ENCODE measurements at regions not wholly inside any gene's neighbourhood (a gene's known extent, or its start where the extent isn't known, plus 50 kb on each side); places are given as distances from the start of the nearest gene placed in this dataset.

DNA sequence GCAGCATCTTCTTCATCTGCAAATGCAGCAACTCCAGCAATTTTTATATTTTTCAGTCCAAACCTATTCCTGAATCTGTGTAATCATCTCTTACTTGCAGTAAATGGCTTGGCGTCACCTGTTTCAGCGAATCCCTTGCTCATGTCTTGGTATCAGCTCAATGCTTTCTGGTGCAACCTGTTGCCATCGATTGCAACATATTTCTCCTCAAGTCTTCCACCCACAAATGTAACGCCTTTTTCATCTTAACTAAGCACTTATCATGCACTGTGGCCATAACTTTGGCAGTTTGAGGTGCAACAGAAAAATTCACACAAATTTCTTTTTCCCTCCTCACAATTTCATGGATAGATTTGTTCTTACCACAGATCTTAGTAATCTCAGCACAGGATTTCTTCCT, 168.3 kb downstream of the HERPUD2 start:
- TF ChIP-seq, protein P1, sequence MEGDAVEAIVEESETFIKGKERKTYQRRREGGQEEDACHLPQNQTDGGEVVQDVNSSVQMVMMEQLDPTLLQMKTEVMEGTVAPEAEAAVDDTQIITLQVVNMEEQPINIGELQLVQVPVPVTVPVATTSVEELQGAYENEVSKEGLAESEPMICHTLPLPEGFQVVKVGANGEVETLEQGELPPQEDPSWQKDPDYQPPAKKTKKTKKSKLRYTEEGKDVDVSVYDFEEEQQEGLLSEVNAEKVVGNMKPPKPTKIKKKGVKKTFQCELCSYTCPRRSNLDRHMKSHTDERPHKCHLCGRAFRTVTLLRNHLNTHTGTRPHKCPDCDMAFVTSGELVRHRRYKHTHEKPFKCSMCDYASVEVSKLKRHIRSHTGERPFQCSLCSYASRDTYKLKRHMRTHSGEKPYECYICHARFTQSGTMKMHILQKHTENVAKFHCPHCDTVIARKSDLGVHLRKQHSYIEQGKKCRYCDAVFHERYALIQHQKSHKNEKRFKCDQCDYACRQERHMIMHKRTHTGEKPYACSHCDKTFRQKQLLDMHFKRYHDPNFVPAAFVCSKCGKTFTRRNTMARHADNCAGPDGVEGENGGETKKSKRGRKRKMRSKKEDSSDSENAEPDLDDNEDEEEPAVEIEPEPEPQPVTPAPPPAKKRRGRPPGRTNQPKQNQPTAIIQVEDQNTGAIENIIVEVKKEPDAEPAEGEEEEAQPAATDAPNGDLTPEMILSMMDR (IDR thresholded peaks at IDR 0.05; ENCODE audit: insufficient read depth, low read depth, low read length, missing control alignments) = no peak
- H3K4me3 ChIP-seq (ENCODE audit: low read depth, low read length) = no peak overlapping the region
- no peak for DNase-seq (ENCODE audit: low read depth)

GRCh38 chr7:35524112-35524804, 170.7 kb downstream of the HERPUD2 start:
- H3K4me3 ChIP-seq (ENCODE audit: low read depth, low read length) = no peak overlapping the region
- TF ChIP-seq, protein P1 (IDR thresholded peaks at IDR 0.05; ENCODE audit: insufficient read depth, low read depth, low read length, missing control alignments) = no peak
- DNase-seq (ENCODE audit: low read depth) = no peak

GRCh38 chr7:35523292-35523691, 171.6 kb downstream of the HERPUD2 start:
- no peak overlapping the region for H3K4me3 ChIP-seq (ENCODE audit: low read depth, low read length)
- TF ChIP-seq, protein P1 (IDR thresholded peaks at IDR 0.05; ENCODE audit: insufficient read depth, low read depth, low read length, missing control alignments) = no peak
- no peak for DNase-seq (ENCODE audit: low read depth)

DNA sequence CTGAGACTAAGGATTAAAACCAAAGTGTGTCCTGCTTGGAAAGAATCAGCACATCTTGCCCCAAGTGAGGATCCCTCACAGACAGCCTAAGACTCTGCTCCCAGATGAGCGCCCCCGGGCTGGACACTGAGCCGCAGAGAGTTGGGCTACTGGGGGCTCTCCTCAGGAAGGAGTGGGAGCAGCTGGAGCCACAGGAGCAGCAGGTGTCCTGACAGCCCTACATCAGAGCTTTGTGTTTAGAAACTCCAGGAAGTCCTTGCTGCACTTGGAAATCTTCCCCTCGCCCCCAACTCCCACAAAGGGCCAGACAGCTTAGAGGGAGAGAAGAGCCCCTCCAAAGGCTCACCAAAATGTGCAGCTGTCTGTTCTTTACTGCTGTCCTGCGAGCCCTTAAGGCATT, 172.2 kb downstream of the HERPUD2 start:
- H3K4me3 ChIP-seq (ENCODE audit: low read depth, low read length) = no peak overlapping the region
- DNase-seq (ENCODE audit: low read depth) = no peak
- TF ChIP-seq, protein P1 (IDR thresholded peaks at IDR 0.05; ENCODE audit: insufficient read depth, low read depth, low read length, missing control alignments) = no peak

GRCh38 chr7:35521941-35522340, 173.0 kb downstream of the HERPUD2 start:
- DNase-seq (ENCODE audit: low read depth) = no peak
- H3K4me3 ChIP-seq (ENCODE audit: low read depth, low read length) = no peak overlapping the region
- TF ChIP-seq, protein P1 (IDR thresholded peaks at IDR 0.05; ENCODE audit: insufficient read depth, low read depth, low read length, missing control alignments) = no peak

DNA sequence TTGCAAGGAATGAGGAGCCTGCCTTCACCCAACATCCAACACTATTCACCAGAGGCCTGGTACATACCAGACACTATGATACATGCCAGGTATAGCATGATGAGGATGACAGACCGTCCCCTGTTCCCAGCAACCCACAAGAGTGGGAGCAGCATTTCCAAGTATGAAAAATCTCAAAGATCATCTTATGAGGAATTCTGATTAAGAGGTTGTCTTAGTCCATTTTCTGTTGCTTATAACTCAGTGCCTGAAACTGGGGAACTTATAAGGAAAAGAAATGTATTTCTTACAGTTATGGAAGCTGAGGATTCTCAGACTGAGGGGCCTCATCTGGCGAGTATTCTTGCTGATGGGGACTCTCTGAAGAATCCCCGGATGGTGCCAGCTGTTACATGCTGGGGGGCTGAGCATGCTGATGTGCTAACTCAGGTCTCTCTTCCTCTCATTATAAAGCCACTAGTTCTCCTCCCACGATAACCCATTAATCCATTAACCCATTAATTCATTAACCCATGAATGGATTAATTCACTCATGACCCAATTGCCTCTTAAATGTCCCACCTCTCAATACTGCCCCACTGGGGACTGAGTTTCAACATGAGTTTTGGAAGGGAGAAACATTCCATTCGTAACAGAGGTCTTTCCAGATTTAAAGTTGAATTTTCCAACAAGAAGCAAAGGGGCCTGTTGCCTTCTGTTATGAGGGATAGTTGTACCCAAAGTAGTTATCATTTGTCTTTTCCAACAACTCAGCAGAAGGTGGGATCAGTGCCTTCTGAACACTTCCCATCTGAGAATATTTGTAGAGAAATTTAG, 173.9 kb downstream of the HERPUD2 start:
- no peak for DNase-seq (ENCODE audit: low read depth)
- H3K4me3 ChIP-seq (ENCODE audit: low read depth, low read length) = no peak overlapping the region
- TF ChIP-seq, protein P1 (IDR thresholded peaks at IDR 0.05; ENCODE audit: insufficient read depth, low read depth, low read length, missing control alignments) = no peak
